Esophagus muscularis mucosa (tissue), 4 donors: ENCODE measurements at regions not wholly inside any gene's neighbourhood (a gene's known extent, or its start where the extent isn't known, plus 50 kb on each side); places are given as distances from the start of the nearest gene placed in this dataset.

Experiments used
- DNase-seq: peaks from one replicate; pipeline ENCODE4 v3.0.0-alpha.2; 2017; ENCODE audit errors: extremely low spot score
- H3K27ac ChIP-seq, 4 donors: fragments of 200-600 bp; sonication (generic); replicated peaks in 1 of 4; 1 replicate in 3 of 4; 2 replicates in 1 of 4; pipeline ENCODE4 v1.5.1; 2016 to 2019; ENCODE audit warnings: mild to moderate bottlenecking in 1 of 4
- H3K27me3 ChIP-seq, 4 donors: fragments of 200-600 bp; sonication (generic); one replicate each; pipeline versions ENCODE4 v1.5.1 to v1.6.0; 2016 to 2019
- H3K36me3 ChIP-seq, 4 donors: fragments of 200-600 bp; sonication (generic); one replicate each; pipeline ENCODE4 v1.5.1; 2016 to 2019
- H3K4me1 ChIP-seq, 4 donors: fragments of 200-600 bp; sonication (generic); one replicate each; pipeline ENCODE4 v1.5.1; 2016 to 2019
- H3K4me3 ChIP-seq, 4 donors: fragments of 200-600 bp; sonication (generic); 1 replicate in 2 of 4; 2 replicates in 2 of 4; pipeline ENCODE4 v1.5.1; 2016 to 2019; ENCODE audit warnings: mild to moderate bottlenecking in 4 of 4, moderate library complexity in 1 of 4
- H3K9me3 ChIP-seq, 4 donors: fragments of 200-600 bp; sonication (generic); 1 replicate in 3 of 4; 2 replicates in 1 of 4; pipeline ENCODE4 v1.5.1; 2016 to 2019
- CTCF ChIP-seq, 3 experiments: fragments of 200-600 bp in 2 of 3; fragments of 450-650 bp in 1 of 3; sonication (generic) in 2 of 3; IDR thresholded peaks; one replicate each; pipeline ENCODE4 v1.5.1; 2017 to 2019; ENCODE audit warnings: antibody characterized with exemption in 3 of 3, mild to moderate bottlenecking in 2 of 3, moderate library complexity in 1 of 3
- EP300 ChIP-seq: sonication (generic); formaldehyde crosslinking; IDR thresholded peaks from one replicate; pipeline ENCODE4 v1.6.1; 2017; ENCODE audit warnings: antibody characterized with exemption
- POLR2A ChIP-seq: fragments of 450-650 bp; IDR thresholded peaks from one replicate; pipeline ENCODE4 v1.6.1; 2017; ENCODE audit warnings: antibody characterized with exemption, moderate library complexity, mild to moderate bottlenecking, low read depth
- POLR2AphosphoS5 ChIP-seq, 2 donors: sonication (generic); formaldehyde crosslinking; IDR thresholded peaks; one replicate each; pipeline ENCODE4 v1.6.1; 2017; ENCODE audit warnings: antibody characterized with exemption in 2 of 2
- WGBS: methylation state at CpG from one replicate; pipeline ENCODE4 v1.1.5; 2018; 5-methylcytosine and 5-hydroxymethylcytosine counted together
- intact Hi-C: fragments of 100-400 bp; cut with DNase I; formaldehyde crosslinking; loops from one replicate; pipeline ENCODE4 v1.15.1; 2023

GRCh38 chr13:78334059-78334458, 269.3 kb downstream of the POU4F1 start:
- Histone ChIP-seq H3K27ac (no peak overlapping the region), H3K27me3 (no peaks in the 10 kb centered on the region), H3K36me3 (no peaks in the 10 kb centered on the region), H3K9me3 (no peaks in the 10 kb centered on the region), H3K4me1 (no peaks in the 10 kb centered on the region), H3K4me3 (no peak overlapping the region)
- no peak for TF ChIP-seq POLR2AphosphoS5 (IDR thresholded peaks at IDR 0.05)
- no peak for TF ChIP-seq EP300
- TF ChIP-seq CTCF (IDR thresholded peaks at IDR 0.05): no peak
- TF ChIP-seq POLR2A: no peak
- intact Hi-C loops: no loop called here
- 70% methylated on average over 7 of the region's 7 CpGs for WGBS
- DNase-seq: no peak

GRCh38 chr13:78326633-78327032, 276.7 kb downstream of the POU4F1 start:
- Histone ChIP-seq H3K4me3 (no peak overlapping the region), H3K36me3 (no peaks in the 10 kb centered on the region), H3K9me3 (no peaks in the 10 kb centered on the region), H3K4me1 (no peaks in the 10 kb centered on the region), H3K27ac (no peak overlapping the region), H3K27me3 (no peaks in the 10 kb centered on the region)
- intact Hi-C loops: no loop called here
- WGBS: 63% methylated on average over 1 of the region's 1 CpG
- no peak for DNase-seq
- TF ChIP-seq POLR2AphosphoS5 (IDR thresholded peaks at IDR 0.05) (no peak), EP300 (no peak), POLR2A (no peak), CTCF (IDR thresholded peaks at IDR 0.05) (no peak)

- no peaks in the 10 kb centered on the region for H3K4me1 ChIP-seq
- intact Hi-C loops: no loop called here
- no peaks in the 10 kb centered on the region for H3K27me3 ChIP-seq
- no peak overlapping the region for H3K27ac ChIP-seq
- H3K9me3 ChIP-seq: no peaks in the 10 kb centered on the region
- WGBS: 67% methylated on average over 1 of the region's 1 CpG
- no peaks in the 10 kb centered on the region for H3K36me3 ChIP-seq
- no peak for DNase-seq
- no peak for TF ChIP-seq CTCF (IDR thresholded peaks at IDR 0.05)
- no peak for TF ChIP-seq EP300
- TF ChIP-seq POLR2AphosphoS5 (IDR thresholded peaks at IDR 0.05): no peak
- TF ChIP-seq POLR2A: no peak
- no peak overlapping the region for H3K4me3 ChIP-seq
These were observed 277.8 kb downstream of the POU4F1 start for GRCh38 chr13:78325585-78325984.

GRCh38 chr13:78323848-78324247, 279.5 kb downstream of the POU4F1 start:
- TF ChIP-seq POLR2A (no peak), CTCF (IDR thresholded peaks at IDR 0.05) (no peak), EP300 (no peak), POLR2AphosphoS5 (IDR thresholded peaks at IDR 0.05) (no peak)
- Histone ChIP-seq H3K27me3 (no peaks in the 10 kb centered on the region), H3K4me1 (no peaks in the 10 kb centered on the region), H3K9me3 (no peaks in the 10 kb centered on the region), H3K36me3 (no peaks in the 10 kb centered on the region), H3K27ac (no peak overlapping the region), H3K4me3 (no peak overlapping the region)
- DNase-seq: no peak
- WGBS: 88% methylated on average over 2 of the region's 2 CpGs
- intact Hi-C loops: no loop called here

GRCh38 chr13:78323040-78323439, 280.3 kb downstream of the POU4F1 start:
- Histone ChIP-seq H3K4me1 (no peaks in the 10 kb centered on the region), H3K9me3 (no peaks in the 10 kb centered on the region), H3K36me3 (no peaks in the 10 kb centered on the region), H3K27me3 (no peaks in the 10 kb centered on the region), H3K27ac (no peak overlapping the region), H3K4me3 (no peak overlapping the region)
- no peak for DNase-seq
- TF ChIP-seq POLR2AphosphoS5 (IDR thresholded peaks at IDR 0.05) (no peak), POLR2A (no peak), CTCF (IDR thresholded peaks at IDR 0.05) (no peak), EP300 (no peak)
- intact Hi-C loops: no loop called here
